Endodermal cell (in vitro differentiated cells): ENCODE measurements at regions not wholly inside any gene's neighbourhood (a gene's known extent, or its start where the extent isn't known, plus 50 kb on each side); places are given as distances from the start of the nearest gene placed in this dataset.

Source experiments
- DNase-seq: peaks from one replicate; pipeline ENCODE4 v3.0.0-alpha.2; 2017
- H3K27ac ChIP-seq: 2 replicates; pipeline ENCODE4 v1.5.1; 2013; ENCODE audit warnings: mild to moderate bottlenecking, low read depth, low read length, moderate library complexity
- H3K27me3 ChIP-seq: 2 replicates; pipeline ENCODE4 v1.6.1; 2013; ENCODE audit warnings: mild to moderate bottlenecking, low read length, moderate library complexity; ENCODE audit not compliant: insufficient read depth, control insufficient read depth, poor library complexity, severe bottlenecking
- H3K36me3 ChIP-seq: 2 replicates; pipeline ENCODE4 v1.7.0; 2013; ENCODE audit warnings: mild to moderate bottlenecking, low read length, moderate library complexity; ENCODE audit not compliant: control insufficient read depth, insufficient read depth
- H3K4me1 ChIP-seq: one replicate; pipeline ENCODE4 v1.7.0; 2013; ENCODE audit warnings: low read length; ENCODE audit not compliant: control insufficient read depth, insufficient read depth
- H3K4me3 ChIP-seq: 2 replicates; pipeline ENCODE4 v1.5.1; 2013; ENCODE audit warnings: mild to moderate bottlenecking, low read length, moderate library complexity
- H3K9ac ChIP-seq: 2 replicates; pipeline ENCODE4 v1.6.1; 2013; ENCODE audit warnings: mild to moderate bottlenecking, low read length, moderate library complexity; ENCODE audit not compliant: poor library complexity, severe bottlenecking; ENCODE audit errors: extremely low read depth
- H3K9me3 ChIP-seq: 2 replicates; pipeline ENCODE4 v1.6.1; 2013; ENCODE audit warnings: mild to moderate bottlenecking, low read length, moderate library complexity; ENCODE audit not compliant: control insufficient read depth
- H3K27ac Mint-ChIP-seq: 2 replicates; pipeline ENCODE4 v1.8.0; 2020; ENCODE audit warnings: mixed read lengths
- H3K27me3 Mint-ChIP-seq: 2 replicates; pipeline ENCODE4 v1.8.0; 2021; ENCODE audit warnings: mild to moderate bottlenecking, mixed read lengths; ENCODE audit not compliant: insufficient read depth
- H3K36me3 Mint-ChIP-seq: 2 replicates; pipeline ENCODE4 v1.8.0; 2020; ENCODE audit warnings: low read depth, mixed read lengths
- H3K4me1 Mint-ChIP-seq: 2 replicates; pipeline ENCODE4 v1.8.0; 2020; ENCODE audit warnings: mixed read lengths
- H3K4me3 Mint-ChIP-seq: 2 replicates; pipeline ENCODE4 v1.8.0; 2020; ENCODE audit warnings: mild to moderate bottlenecking, moderate library complexity, mixed read lengths
- H3K9me3 Mint-ChIP-seq: 2 replicates; pipeline ENCODE4 v1.8.0; 2020; ENCODE audit warnings: mild to moderate bottlenecking, mixed read lengths
- CTCF ChIP-seq: fragments of 200-600 bp; sonication (generic); conservative IDR thresholded peaks from 2 replicates; pipeline ENCODE4 v1.5.0; 2021; ENCODE audit warnings: antibody characterized with exemption, mild to moderate bottlenecking
- WGBS, 2 experiments: methylation state at CpG; one replicate each; pipeline versions ENCODE4 v1.1.5 to v1.1.7; 2013; ENCODE audit warnings: missing lambda C conversion rate in 2 of 2, mixed read lengths in 1 of 2; ENCODE audit not compliant: insufficient coverage in 1 of 2, insufficient read length in 1 of 2; 5-methylcytosine and 5-hydroxymethylcytosine counted together

- H3K9ac ChIP-seq, result no peak overlapping the region
- no peak for TF ChIP-seq CTCF
- no peaks in the 10 kb centered on the region for H3K9me3 ChIP-seq
- no peaks in the 10 kb centered on the region for H3K27me3 Mint-ChIP-seq
- no peaks in the 10 kb centered on the region for H3K36me3 Mint-ChIP-seq
- H3K4me3 ChIP-seq, result no peak overlapping the region
- 67 to 86% methylated on average over 4 to 5 of the region's 5 CpGs for WGBS, 2 experiments
- DNase-seq, result no peak
- no peak overlapping the region for H3K27ac ChIP-seq
- no peaks in the 10 kb centered on the region for H3K4me1 Mint-ChIP-seq
- no peak overlapping the region for H3K4me3 Mint-ChIP-seq
- no peaks in the 10 kb centered on the region for H3K9me3 Mint-ChIP-seq
- no peaks in the 10 kb centered on the region for H3K36me3 ChIP-seq
- no peaks in the 10 kb centered on the region for H3K4me1 ChIP-seq
- no peaks in the 10 kb centered on the region for H3K27me3 ChIP-seq
- H3K27ac Mint-ChIP-seq, result no peak overlapping the region
These were observed 511.2 kb upstream of the KLF6 start for GRCh38 chr10:4296161-4296560.

GRCh38 chr10:4294996-4295792 is 510.2 kb upstream of the KLF6 start:
- H3K27ac ChIP-seq, result no peak overlapping the region
- no peaks in the 10 kb centered on the region for H3K36me3 ChIP-seq
- H3K9ac ChIP-seq, result no peak overlapping the region
- no peaks in the 10 kb centered on the region for H3K4me1 ChIP-seq
- H3K27me3 ChIP-seq, result no peaks in the 10 kb centered on the region
- Mint-ChIP-seq H3K4me3 (no peak overlapping the region), H3K27me3 (no peaks in the 10 kb centered on the region), H3K36me3 (no peaks in the 10 kb centered on the region), H3K4me1 (no peaks in the 10 kb centered on the region), H3K9me3 (no peaks in the 10 kb centered on the region), H3K27ac (no peak overlapping the region)
- WGBS, 2 experiments, result 95% methylated on average over 9 to 16 of the region's 16 CpGs
- H3K4me3 ChIP-seq, result no peak overlapping the region
- H3K9me3 ChIP-seq, result no peaks in the 10 kb centered on the region
- no peak for DNase-seq
- TF ChIP-seq CTCF, result no peak

- H3K36me3 Mint-ChIP-seq, result no peaks in the 10 kb centered on the region
- Histone ChIP-seq H3K27ac (no peak overlapping the region), H3K27me3 (no peaks in the 10 kb centered on the region), H3K36me3 (no peaks in the 10 kb centered on the region), H3K9me3 (no peaks in the 10 kb centered on the region), H3K4me1 (no peaks in the 10 kb centered on the region), H3K4me3 (no peak overlapping the region), H3K9ac (no peak overlapping the region)
- no peaks in the 10 kb centered on the region for H3K9me3 Mint-ChIP-seq
- no peaks in the 10 kb centered on the region for H3K4me1 Mint-ChIP-seq
- no peaks in the 10 kb centered on the region for H3K27me3 Mint-ChIP-seq
- H3K27ac Mint-ChIP-seq, result no peak overlapping the region
- no peak for TF ChIP-seq CTCF
- WGBS, 2 experiments, result 79% methylated on average over 5 of the region's 5 CpGs; no CpG with 5 or more reads in 1 of the 2 experiments
- no peak for DNase-seq
- no peak overlapping the region for H3K4me3 Mint-ChIP-seq
These were observed 509.3 kb upstream of the KLF6 start for GRCh38 chr10:4294271-4294670.
